SK-N-SH (cell line): ENCODE measurements at regions not wholly inside any gene's neighbourhood (a gene's known extent, or its start where the extent isn't known, plus 50 kb on each side); places are given as distances from the start of the nearest gene placed in this dataset.

Experiments used
- CTCF ChIA-PET: fragments of 300-600, 350-600 bp; formaldehyde crosslinking; extraction: SDS; loops from one replicate; lab custom pipeline; 2021; lab: Yijun Ruan, JAX
- POLR2A ChIA-PET: fragments of 350-600 bp; sonication (Branson Sonifier 250); formaldehyde crosslinking; extraction: SDS; loops from one replicate; lab custom pipeline; 2020; ENCODE audit warnings: antibody characterized with exemption, inconsistent platforms; lab: Yijun Ruan, JAX
- DNase-seq: peaks from one replicate; pipeline ENCODE4 v3.0.0; 2012
- H2AFZ ChIP-seq: fragments of 200-600 bp; sonication (generic); 2 replicates; pipeline ENCODE4 v1.8.1; 2016; ENCODE audit warnings: antibody characterized with exemption, mild to moderate bottlenecking, low read depth
- H3F3A ChIP-seq: fragments of 200-600 bp; sonication (generic); replicated peaks from 2 replicates; pipeline ENCODE3; 2016; ENCODE audit warnings: antibody characterized with exemption, mild to moderate bottlenecking; ENCODE audit not compliant: insufficient read depth
- H3K27ac ChIP-seq, 2 experiments: fragments of 200-500 bp in 1 of 2; fragments of 200-600 bp in 1 of 2; sonication (Bioruptor generic) in 1 of 2; sonication (generic), shearing (Covaris generic) in 1 of 2; 2 replicates each; pipeline versions ENCODE4 v1.5.1 to v1.6.1; 2014 to 2016; ENCODE audit warnings: low read depth in 2 of 2, inconsistent platforms in 1 of 2, low read length in 1 of 2, mild to moderate bottlenecking in 1 of 2, mixed read lengths in 1 of 2
- H3K27me3 ChIP-seq: fragments of 200-600 bp; sonication (generic), shearing (Covaris generic); 2 replicates; pipeline ENCODE4 v1.6.1; 2016; ENCODE audit warnings: mixed run types; ENCODE audit not compliant: insufficient read depth
- H3K36me3 ChIP-seq, 2 experiments: fragments of 200-500 bp in 1 of 2; fragments of 200-600 bp in 1 of 2; sonication (Bioruptor generic) in 1 of 2; sonication (generic) in 1 of 2; replicated peaks in 1 of 2; 2 replicates each; pipeline versions ENCODE3 to v1.5.1; 2014 to 2016; ENCODE audit warnings: low read length in 1 of 2, mild to moderate bottlenecking in 1 of 2; ENCODE audit not compliant: insufficient read depth in 2 of 2, control insufficient read depth in 1 of 2
- H3K4me1 ChIP-seq, 2 experiments: fragments of 200-500 bp in 1 of 2; fragments of 200-600 bp in 1 of 2; sonication (Bioruptor generic) in 1 of 2; sonication (generic), shearing (Covaris generic) in 1 of 2; 2 replicates each; pipeline versions ENCODE4 v1.5.1 to v1.6.1; 2014 to 2016; ENCODE audit warnings: low read depth in 1 of 2, low read length in 1 of 2, mixed run types in 1 of 2; ENCODE audit not compliant: insufficient read depth in 2 of 2, control insufficient read depth in 1 of 2
- H3K4me2 ChIP-seq: fragments of 200-600 bp; sonication (generic), shearing (Covaris generic); 2 replicates; pipeline ENCODE4 v1.6.1; 2017; ENCODE audit warnings: mixed run types
- H3K4me3 ChIP-seq, 2 experiments: fragments of 200-500 bp in 1 of 2; fragments of 200-600 bp in 1 of 2; sonication (Bioruptor generic) in 1 of 2; sonication (generic), shearing (Covaris generic) in 1 of 2; 2 replicates each; pipeline versions ENCODE4 v1.5.1 to v1.8.1; 2014 to 2016; ENCODE audit warnings: low read depth in 2 of 2, inconsistent platforms in 1 of 2, low read length in 1 of 2, mild to moderate bottlenecking in 1 of 2, mixed read lengths in 1 of 2, moderate library complexity in 1 of 2
- H3K79me2 ChIP-seq: fragments of 200-600 bp; sonication (generic); 2 replicates; pipeline ENCODE4 v1.8.1; 2017; ENCODE audit warnings: mild to moderate bottlenecking; ENCODE audit not compliant: insufficient read depth
- H3K9ac ChIP-seq: fragments of 200-600 bp; sonication (generic); 2 replicates; pipeline ENCODE4 v1.6.1; 2017; ENCODE audit warnings: mixed run types
- H3K9me2 ChIP-seq: fragments of 200-600 bp; sonication (generic); 2 replicates; pipeline ENCODE4 v1.6.1; 2017; ENCODE audit warnings: mixed run types
- H3K9me3 ChIP-seq: fragments of 200-600 bp; sonication (generic); 2 replicates; pipeline ENCODE4 v1.6.1; 2017; ENCODE audit warnings: mixed run types, mild to moderate bottlenecking, moderate library complexity
- H4K20me1 ChIP-seq: fragments of 200-600 bp; sonication (generic); 2 replicates; pipeline ENCODE4 v1.6.1; 2017; ENCODE audit warnings: mild to moderate bottlenecking, mixed run types; ENCODE audit not compliant: insufficient read depth
- CHD2 ChIP-seq: fragments of 150-350 bp; IDR thresholded peaks from 2 replicates; pipeline ENCODE4 v1.6.1; 2018; ENCODE audit warnings: low read length; ENCODE audit not compliant: partially characterized antibody
- CTCF ChIP-seq: fragments of 200-600 bp; sonication (generic); IDR thresholded peaks from 2 replicates; pipeline ENCODE4 v1.6.1; 2017; ENCODE audit warnings: antibody characterized with exemption, mild to moderate bottlenecking, moderate library complexity
- ELF1 ChIP-seq: IDR thresholded peaks from 2 replicates; pipeline ENCODE4 v1.4.0; 2012
- EZH2phosphoT487 ChIP-seq: fragments of 200-600 bp; sonication (generic); IDR thresholded peaks from 2 replicates; pipeline ENCODE4 v1.6.1; 2017; ENCODE audit warnings: low read depth, mixed run types, mild to moderate bottlenecking, antibody characterized with exemption, moderate library complexity, borderline replicate concordance
- FOSL2 ChIP-seq: IDR thresholded peaks from 2 replicates; pipeline ENCODE4 v1.4.0; 2012; ENCODE audit warnings: low read depth, mild to moderate bottlenecking, moderate library complexity, borderline replicate concordance
- GABPA ChIP-seq: IDR thresholded peaks from 2 replicates; pipeline ENCODE4 v1.4.0; 2012; ENCODE audit warnings: low read depth, mild to moderate bottlenecking
- MAX ChIP-seq: IDR thresholded peaks from 2 replicates; pipeline ENCODE4 v1.4.0; 2012; ENCODE audit warnings: low read depth
- MEF2A ChIP-seq: IDR thresholded peaks from 2 replicates; pipeline ENCODE4 v1.4.0; 2012; ENCODE audit warnings: low read depth, borderline replicate concordance
- MXI1 ChIP-seq: IDR thresholded peaks from 2 replicates; pipeline ENCODE4 v1.6.1; 2012; ENCODE audit warnings: mild to moderate bottlenecking, low read depth, low read length, improper control_type of control experiment
- NFIC ChIP-seq: IDR thresholded peaks from 2 replicates; pipeline ENCODE4 v1.4.0; 2012; ENCODE audit warnings: borderline replicate concordance
- POLR2AphosphoS5 ChIP-seq: IDR thresholded peaks from 2 replicates; pipeline ENCODE4 v1.6.1; 2012; ENCODE audit warnings: low read depth, low read length
- RCOR1 ChIP-seq: fragments of 150-350 bp; IDR thresholded peaks from 2 replicates; pipeline ENCODE4 v1.6.1; 2017; ENCODE audit warnings: antibody characterized with exemption, low read length
- RXRA ChIP-seq: IDR thresholded peaks from 2 replicates; pipeline ENCODE4 v1.4.0; 2012; ENCODE audit warnings: low read depth, mild to moderate bottlenecking, borderline replicate concordance
- SMC3 ChIP-seq: IDR thresholded peaks from 2 replicates; pipeline ENCODE4 v1.6.1; 2012; ENCODE audit warnings: low read depth, low read length, improper control_type of control experiment
- TAF1 ChIP-seq: IDR thresholded peaks from 2 replicates; pipeline ENCODE4 v1.6.1; 2012; ENCODE audit warnings: low read depth, mild to moderate bottlenecking, low read length, moderate library complexity, borderline replicate concordance
- TCF12 ChIP-seq: IDR thresholded peaks from 2 replicates; pipeline ENCODE4 v1.4.0; 2012
- USF1 ChIP-seq: IDR thresholded peaks from 2 replicates; pipeline ENCODE4 v1.4.0; 2012; ENCODE audit warnings: low read depth, borderline replicate concordance
- USF2 ChIP-seq: fragments of 150-350 bp; IDR thresholded peaks from 2 replicates; pipeline ENCODE4 v1.6.1; 2017; ENCODE audit warnings: antibody characterized with exemption, low read length, low read depth, borderline replicate concordance
- YY1 ChIP-seq: IDR thresholded peaks from 2 replicates; pipeline ENCODE4 v1.4.0; 2012; ENCODE audit warnings: low read depth, mild to moderate bottlenecking
- WGBS: methylation state at CpG from one replicate; pipeline ENCODE4 v1.1.6; 2017; ENCODE audit warnings: low lambda C conversion rate; 5-methylcytosine and 5-hydroxymethylcytosine counted together

DNA sequence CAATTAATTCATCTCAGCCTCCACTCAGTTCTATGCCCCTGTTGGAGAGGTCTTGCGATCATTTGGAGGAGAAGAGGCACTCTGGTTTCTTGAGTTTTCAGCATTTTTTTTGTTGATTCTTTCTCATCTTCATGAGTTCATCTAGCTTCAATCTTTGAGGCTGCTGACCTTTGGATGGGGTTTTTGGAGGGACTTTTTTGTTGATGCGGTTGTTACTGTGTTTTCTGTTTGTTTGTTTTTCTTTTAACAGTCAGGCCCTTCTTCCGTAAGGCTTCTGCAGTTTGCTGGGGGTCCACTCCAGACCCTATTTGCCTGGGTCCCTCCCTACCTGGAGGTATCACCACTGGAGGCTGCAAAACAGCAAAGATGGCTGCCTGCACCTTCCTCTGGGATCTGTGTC lies 149.9 kb upstream of the RBBP8 start:
- Histone ChIP-seq H3K79me2 (no peaks in the 10 kb centered on the region), H3K27me3 (peaks cover 7% of the 10 kb centered on the region; the same call in 1 of the 2 replicates), H3K9me3 (no peaks in the 10 kb centered on the region), H3K9ac (no peak overlapping the region), H3K9me2 (no peaks in the 10 kb centered on the region), H3F3A (no peaks in the 10 kb centered on the region), H4K20me1 (no peaks in the 10 kb centered on the region), H3K4me1 (peaks cover 0 to 2% of the 10 kb centered on the region in 2 experiments; a peak in 1 of 4 replicates), H3K36me3 (no peaks in the 10 kb centered on the region), H3K4me3 (no peak overlapping the region), H2AFZ (no peak overlapping the region), H3K27ac (no peak overlapping the region), H3K4me2 (no peak overlapping the region)
- no peak for DNase-seq
- 38% methylated on average over 3 of the region's 3 CpGs for WGBS
- TF ChIP-seq RXRA (no peak), POLR2AphosphoS5 (no peak), EZH2phosphoT487 (no peak), CHD2 (no peak), FOSL2 (no peak), SMC3 (no peak)
- ChIA-PET CTCF (interaction anchor here (1.1 kb wide), 1 partner anchor 16 kb away, joined by 3 read pairs; no protein-coding TSS in a partner anchor), POLR2A (no interaction called here)

DNA sequence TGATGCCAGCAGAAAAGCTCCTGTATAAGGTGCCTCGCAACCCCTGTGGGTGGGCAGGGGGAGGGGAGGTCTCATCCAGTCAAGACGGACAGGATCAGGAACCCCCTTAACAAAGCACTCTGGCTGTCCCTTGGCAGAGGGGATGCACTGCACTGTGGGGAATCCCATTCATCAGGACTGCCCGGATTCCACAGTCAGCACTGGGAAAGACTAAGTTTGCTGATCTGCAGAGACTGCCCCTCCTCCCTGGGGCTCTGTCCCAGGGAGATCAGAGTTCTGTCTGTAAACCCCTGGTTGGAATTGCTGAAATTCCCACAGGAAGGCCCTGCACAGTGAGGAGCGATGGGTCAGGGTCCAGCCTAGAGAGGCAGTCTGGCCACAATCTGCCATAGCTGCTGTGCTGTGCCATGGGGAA lies 149.5 kb upstream of the RBBP8 start:
- Histone ChIP-seq H3K9me2 (no peaks in the 10 kb centered on the region), H4K20me1 (no peaks in the 10 kb centered on the region), H3K9ac (no peak overlapping the region), H2AFZ (no peak overlapping the region), H3K36me3 (no peaks in the 10 kb centered on the region), H3K4me1 (peaks cover 0 to 2% of the 10 kb centered on the region in 2 experiments; a peak in 1 of 4 replicates), H3K9me3 (no peaks in the 10 kb centered on the region), H3K79me2 (no peaks in the 10 kb centered on the region), H3K27me3 (peaks cover 7% of the 10 kb centered on the region; the same call in 1 of the 2 replicates), H3K27ac (no peak overlapping the region), H3K4me2 (no peak overlapping the region), H3K4me3 (no peak overlapping the region), H3F3A (no peaks in the 10 kb centered on the region)
- CTCF ChIA-PET: interaction anchor here (1.1 kb wide), 1 partner anchor 15 kb away, joined by 3 read pairs; no protein-coding TSS in a partner anchor
- 51% methylated on average over 3 of the region's 4 CpGs for WGBS
- no peak for TF ChIP-seq TCF12
- TF ChIP-seq TAF1: no peak
- TF ChIP-seq GABPA: no peak
- TF ChIP-seq CTCF: no peak
- no peak for TF ChIP-seq MEF2A
- TF ChIP-seq YY1: no peak
- no peak for TF ChIP-seq USF1
- no peak for TF ChIP-seq NFIC
- no peak for TF ChIP-seq MXI1
- no peak for TF ChIP-seq RCOR1
- no peak for TF ChIP-seq MAX
- TF ChIP-seq CHD2: no peak
- TF ChIP-seq USF2: no peak
- no peak for TF ChIP-seq EZH2phosphoT487
- TF ChIP-seq FOSL2: no peak
- TF ChIP-seq ELF1: no peak
- DNase-seq: no peak
- POLR2A ChIA-PET: no interaction called here
